Activated CD4-positive, alpha-beta T cell treated with anti-CD3 and anti-CD28 coated beads for 36 hours (primary cell): ENCODE measurements at regions not wholly inside any gene's neighbourhood (a gene's known extent, or its start where the extent isn't known, plus 50 kb on each side); places are given as distances from the start of the nearest gene placed in this dataset.

ENCODE experiments used
- ATAC-seq: fragments of 200-7000 bp; cut with Tn5 transposase; one replicate; pipeline ENCODE4 v1.10.0; 2021; ENCODE audit warnings: mild to moderate bottlenecking, moderate library complexity
- CTCF ChIA-PET: fragments of 350-600 bp; sonication (Branson Sonifier 250); formaldehyde crosslinking; loops from one replicate; lab custom pipeline; 2021; ENCODE audit warnings: antibody characterized with exemption; lab: Charles Lee
- POLR2A ChIA-PET: fragments of 350-600 bp; sonication (Branson Sonifier 250); formaldehyde crosslinking; loops from one replicate; lab custom pipeline; 2021; ENCODE audit warnings: antibody characterized with exemption, inconsistent platforms; lab: Charles Lee
- DNase-seq: peaks from one replicate; pipeline ENCODE4 v3.0.0-alpha.2; 2020
- H3K27ac Mint-ChIP-seq: one replicate; pipeline ENCODE4 v1.8.0; 2021; ENCODE audit warnings: mixed read lengths
- H3K27me3 Mint-ChIP-seq: one replicate; pipeline ENCODE4 v1.8.0; 2021; ENCODE audit warnings: mixed read lengths
- H3K36me3 Mint-ChIP-seq: one replicate; pipeline ENCODE4 v1.8.0; 2021; ENCODE audit warnings: low read depth, mixed read lengths
- H3K4me1 Mint-ChIP-seq: one replicate; pipeline ENCODE4 v1.8.0; 2021; ENCODE audit warnings: mixed read lengths
- H3K4me3 Mint-ChIP-seq: one replicate; pipeline ENCODE4 v1.8.0; 2021; ENCODE audit warnings: mild to moderate bottlenecking, moderate library complexity, mixed read lengths
- H3K9me3 Mint-ChIP-seq: one replicate; pipeline ENCODE4 v1.8.0; 2021; ENCODE audit warnings: low read depth, mixed read lengths
- intact Hi-C, 2 experiments: fragments of 100-400 bp; cut with DNase I in 1 of 2; cut with micrococcal nuclease in 1 of 2; formaldehyde crosslinking; loops; one replicate each; pipeline versions ENCODE4 v1.14.2 to v1.15.1; 2022 to 2024; cut with DNase I, micrococcal nuclease

- Mint-ChIP-seq H3K27ac (no peak overlapping the region), H3K4me3 (no peak overlapping the region), H3K9me3 (no peaks in the 10 kb centered on the region), H3K4me1 (no peaks in the 10 kb centered on the region), H3K36me3 (no peaks in the 10 kb centered on the region), H3K27me3 (peaks cover 13% of the 10 kb centered on the region)
- intact Hi-C loops, result no loop called here
- CTCF ChIA-PET, result no interaction called here
- POLR2A ChIA-PET, result no interaction called here
- ATAC-seq, result no peak
- no peak for DNase-seq
Observed at GRCh38 chr16:6021276-6021943, 923.8 kb upstream of the EEF2KMT start.

GRCh38 chr16:6020162-6020985 is 922.8 kb upstream of the EEF2KMT start:
- Mint-ChIP-seq H3K9me3 (peaks cover 9% of the 10 kb centered on the region), H3K4me3 (no peak overlapping the region), H3K27ac (no peak overlapping the region), H3K36me3 (peaks cover 2% of the 10 kb centered on the region), H3K27me3 (peaks cover 19% of the 10 kb centered on the region), H3K4me1 (no peaks in the 10 kb centered on the region)
- intact Hi-C loops, result no loop called here
- ATAC-seq (no peak), DNase-seq (no peak)
- ChIA-PET POLR2A (no interaction called here), CTCF (no interaction called here)

GRCh38 chr16:6019490-6019991 is 921.9 kb upstream of the EEF2KMT start:
- H3K4me1 Mint-ChIP-seq, result no peaks in the 10 kb centered on the region
- no peak for DNase-seq
- ChIA-PET CTCF (no interaction called here), POLR2A (no interaction called here)
- intact Hi-C loops, result loop anchor here in 1 of 2 experiments (5.0 kb wide), 1 partner anchor 623 kb away; no protein-coding TSS in a partner anchor
- H3K27me3 Mint-ChIP-seq, result peaks cover 19% of the 10 kb centered on the region
- H3K27ac Mint-ChIP-seq, result no peak overlapping the region
- ATAC-seq, result no peak
- peaks cover 2% of the 10 kb centered on the region for H3K36me3 Mint-ChIP-seq
- H3K4me3 Mint-ChIP-seq, result no peak overlapping the region
- H3K9me3 Mint-ChIP-seq, result peaks cover 10% of the 10 kb centered on the region

- no peak for ATAC-seq
- Mint-ChIP-seq H3K27ac (no peak overlapping the region), H3K4me3 (no peak overlapping the region), H3K27me3 (peaks cover 19% of the 10 kb centered on the region), H3K36me3 (peaks cover 2% of the 10 kb centered on the region), H3K4me1 (no peaks in the 10 kb centered on the region), H3K9me3 (peaks cover 12% of the 10 kb centered on the region)
- ChIA-PET POLR2A (no interaction called here), CTCF (no interaction called here)
- intact Hi-C loops, result loop anchor here in 1 of 2 experiments (5.0 kb wide), 1 partner anchor 623 kb away; no protein-coding TSS in a partner anchor
- no peak for DNase-seq
Observed at GRCh38 chr16:6018848-6019489, 921.4 kb upstream of the EEF2KMT start.

- Mint-ChIP-seq H3K36me3 (peaks cover 2% of the 10 kb centered on the region), H3K27ac (no peak overlapping the region), H3K4me3 (no peak overlapping the region), H3K27me3 (peaks cover 19% of the 10 kb centered on the region), H3K9me3 (peaks cover 12% of the 10 kb centered on the region), H3K4me1 (no peaks in the 10 kb centered on the region)
- CTCF ChIA-PET, result interaction anchor here (1.3 kb wide), 1 partner anchor 626 kb away, joined by 5 read pairs; no protein-coding TSS in a partner anchor
- intact Hi-C loops, result loop anchor here in 1 of 2 experiments (5.0 kb wide), 1 partner anchor 626 kb away; no protein-coding TSS in a partner anchor
- POLR2A ChIA-PET, result no interaction called here
- ATAC-seq (no peak), DNase-seq (no peak)
Observed at GRCh38 chr16:6016530-6017184, 919.1 kb upstream of the EEF2KMT start.

GRCh38 chr16:6012716-6013115 is 915.1 kb upstream of the EEF2KMT start:
- CTCF ChIA-PET, result no interaction called here
- H3K9me3 Mint-ChIP-seq, result peaks cover 12% of the 10 kb centered on the region

GRCh38 chr16:6009151-6009550 is 911.6 kb upstream of the EEF2KMT start:
- Mint-ChIP-seq H3K27ac (no peak overlapping the region), H3K27me3 (no peaks in the 10 kb centered on the region), H3K4me3 (no peak overlapping the region), H3K9me3 (peaks cover 4% of the 10 kb centered on the region), H3K36me3 (no peaks in the 10 kb centered on the region), H3K4me1 (no peaks in the 10 kb centered on the region)
- POLR2A ChIA-PET, result no interaction called here
- intact Hi-C loops, result no loop called here
- DNase-seq, result no peak
- no peak for ATAC-seq
- CTCF ChIA-PET, result no interaction called here

More at GRCh38 chr16:6012716-6013115, 915.1 kb upstream of the EEF2KMT start:
- no peak overlapping the region for H3K27ac Mint-ChIP-seq
- H3K4me3 Mint-ChIP-seq, result no peak overlapping the region
- no peaks in the 10 kb centered on the region for H3K4me1 Mint-ChIP-seq
- ATAC-seq (no peak), DNase-seq (no peak)
- intact Hi-C loops, result no loop called here
- POLR2A ChIA-PET, result no interaction called here
- peaks cover 6% of the 10 kb centered on the region for H3K27me3 Mint-ChIP-seq
- H3K36me3 Mint-ChIP-seq, result peaks cover 2% of the 10 kb centered on the region

GRCh38 chr16:6008670-6009069 is 911.1 kb upstream of the EEF2KMT start:
- Mint-ChIP-seq H3K4me1 (no peaks in the 10 kb centered on the region), H3K9me3 (peaks cover 4% of the 10 kb centered on the region), H3K27me3 (no peaks in the 10 kb centered on the region), H3K27ac (no peak overlapping the region), H3K36me3 (no peaks in the 10 kb centered on the region), H3K4me3 (no peak overlapping the region)
- intact Hi-C loops, result no loop called here
- ATAC-seq (no peak), DNase-seq (no peak)
- ChIA-PET POLR2A (no interaction called here), CTCF (no interaction called here)

- POLR2A ChIA-PET, result no interaction called here
- Mint-ChIP-seq H3K27me3 (no peaks in the 10 kb centered on the region), H3K4me3 (no peak overlapping the region), H3K36me3 (no peaks in the 10 kb centered on the region), H3K4me1 (no peaks in the 10 kb centered on the region), H3K9me3 (peaks cover 6% of the 10 kb centered on the region), H3K27ac (no peak overlapping the region)
- DNase-seq, result no peak
- CTCF ChIA-PET, result no interaction called here
- intact Hi-C loops, result no loop called here
- no peak for ATAC-seq
Observed at GRCh38 chr16:5993356-5993755, 895.8 kb upstream of the EEF2KMT start.

GRCh38 chr16:5982979-5983378 is 885.4 kb upstream of the EEF2KMT start:
- H3K27ac Mint-ChIP-seq, result no peak overlapping the region
- ATAC-seq, result no peak
- no peak overlapping the region for H3K4me3 Mint-ChIP-seq
- no peak for DNase-seq
- H3K9me3 Mint-ChIP-seq, result peaks cover 7% of the 10 kb centered on the region
- intact Hi-C loops, result no loop called here
- no peaks in the 10 kb centered on the region for H3K4me1 Mint-ChIP-seq
- no peaks in the 10 kb centered on the region for H3K27me3 Mint-ChIP-seq
- CTCF ChIA-PET, result no interaction called here
- no peaks in the 10 kb centered on the region for H3K36me3 Mint-ChIP-seq
- POLR2A ChIA-PET, result no interaction called here

- intact Hi-C loops, result no loop called here
- DNase-seq (no peak), ATAC-seq (no peak)
- no peaks in the 10 kb centered on the region for H3K4me1 Mint-ChIP-seq
- peaks cover 2% of the 10 kb centered on the region for H3K9me3 Mint-ChIP-seq
- ChIA-PET POLR2A (no interaction called here), CTCF (no interaction called here)
- H3K27ac Mint-ChIP-seq, result no peak overlapping the region
- no peaks in the 10 kb centered on the region for H3K36me3 Mint-ChIP-seq
- H3K27me3 Mint-ChIP-seq, result no peaks in the 10 kb centered on the region
- no peak overlapping the region for H3K4me3 Mint-ChIP-seq
Observed at GRCh38 chr16:5979905-5980550, 882.4 kb upstream of the EEF2KMT start.
